Effector memory CD4-positive, alpha-beta T cell (primary cell): ENCODE measurements at regions not wholly inside any gene's neighbourhood (a gene's known extent, or its start where the extent isn't known, plus 50 kb on each side); places are given as distances from the start of the nearest gene placed in this dataset.
"Not testable (repeated sequence)": the region's sequence is repeated elsewhere in the genome, so short reads cannot be mapped to it uniquely, and the experiment has no call there.

ENCODE experiments used
- DNase-seq, 3 donors: peaks; one replicate each; pipeline ENCODE4 v3.0.0-alpha.2; 2020
- H3K27ac ChIP-seq: 2 replicates; pipeline ENCODE4 v1.7.0; 2013; ENCODE audit warnings: mild to moderate bottlenecking, low read length, moderate library complexity; ENCODE audit not compliant: insufficient read depth, poor library complexity, severe bottlenecking
- H3K27me3 ChIP-seq: replicated peaks from 2 replicates; pipeline ENCODE4 v1.7.0; 2013; ENCODE audit warnings: mild to moderate bottlenecking, low read length; ENCODE audit not compliant: insufficient read depth, control insufficient read depth, poor library complexity, severe bottlenecking
- H3K36me3 ChIP-seq: 2 replicates; pipeline ENCODE4 v1.7.0; 2013; ENCODE audit warnings: mild to moderate bottlenecking, low read length, moderate library complexity; ENCODE audit not compliant: control insufficient read depth, insufficient read depth
- H3K4me1 ChIP-seq: 2 replicates; pipeline ENCODE4 v1.7.0; 2013; ENCODE audit warnings: low read length, mild to moderate bottlenecking; ENCODE audit not compliant: control insufficient read depth, insufficient read depth, poor library complexity, severe bottlenecking
- H3K4me3 ChIP-seq: 2 replicates; pipeline ENCODE4 v1.7.0; 2013; ENCODE audit warnings: low read length, low read depth, mild to moderate bottlenecking; ENCODE audit not compliant: insufficient read depth, poor library complexity, severe bottlenecking
- H3K9me3 ChIP-seq: 2 replicates; pipeline ENCODE4 v1.7.0; 2013; ENCODE audit warnings: mild to moderate bottlenecking, low read length, moderate library complexity; ENCODE audit not compliant: control insufficient read depth

DNA sequence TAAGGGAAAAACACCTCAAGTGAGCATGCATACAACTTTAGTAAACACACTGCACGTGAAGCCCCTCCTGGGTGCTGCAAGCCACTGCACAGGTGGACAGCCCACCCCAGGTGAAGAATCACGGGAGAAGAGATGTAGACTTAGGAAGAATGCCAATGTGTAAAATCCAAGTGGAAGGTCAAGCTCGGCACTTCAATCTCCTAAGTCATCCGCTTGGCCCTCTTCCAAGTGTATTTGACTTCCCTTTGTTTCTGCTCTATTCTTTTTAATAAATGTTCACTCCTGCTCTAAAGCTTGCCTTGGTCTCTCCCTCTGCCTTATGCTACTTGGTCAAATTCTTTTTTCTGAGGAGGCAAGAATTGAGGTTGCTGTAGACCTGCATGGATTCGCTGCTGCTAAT lies 316.6 kb downstream of the EDEM1 start:
- no peaks in the 10 kb centered on the region for H3K27me3 ChIP-seq
- DNase-seq, result no peak

DNA sequence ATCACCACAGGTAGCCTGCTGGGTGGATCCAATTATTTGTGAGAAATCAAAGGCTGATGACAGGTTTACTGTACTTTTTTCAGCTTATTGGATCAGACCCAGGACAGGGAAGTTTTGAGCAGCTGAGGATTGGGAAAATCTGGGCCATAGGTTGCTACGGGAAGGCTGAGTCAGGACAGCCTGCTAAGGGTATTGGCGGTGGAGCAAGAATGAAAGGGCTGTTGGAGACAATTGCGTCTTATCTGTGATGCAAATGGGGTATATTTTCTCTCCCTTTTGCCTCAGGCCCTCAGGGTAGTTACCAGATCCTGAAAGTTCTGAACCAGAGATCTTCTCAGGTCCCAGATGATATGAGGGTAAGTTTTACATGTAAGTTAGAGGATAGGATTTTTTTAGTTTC lies 317.7 kb downstream of the EDEM1 start:
- DNase-seq, result no peak
- H3K36me3 ChIP-seq, result no peaks in the 10 kb centered on the region
- no peaks in the 10 kb centered on the region for H3K4me1 ChIP-seq
- H3K27ac ChIP-seq, result no peak overlapping the region
- H3K27me3 ChIP-seq, result no peaks in the 10 kb centered on the region
- H3K9me3 ChIP-seq, result no peaks in the 10 kb centered on the region
- H3K4me3 ChIP-seq, result no peak overlapping the region

More for the DNA sequence above, 316.6 kb downstream of the EDEM1 start:
- Histone ChIP-seq H3K4me3 (no peak overlapping the region), H3K27ac (no peak overlapping the region), H3K36me3 (no peaks in the 10 kb centered on the region), H3K4me1 (no peaks in the 10 kb centered on the region), H3K9me3 (no peaks in the 10 kb centered on the region)

DNA sequence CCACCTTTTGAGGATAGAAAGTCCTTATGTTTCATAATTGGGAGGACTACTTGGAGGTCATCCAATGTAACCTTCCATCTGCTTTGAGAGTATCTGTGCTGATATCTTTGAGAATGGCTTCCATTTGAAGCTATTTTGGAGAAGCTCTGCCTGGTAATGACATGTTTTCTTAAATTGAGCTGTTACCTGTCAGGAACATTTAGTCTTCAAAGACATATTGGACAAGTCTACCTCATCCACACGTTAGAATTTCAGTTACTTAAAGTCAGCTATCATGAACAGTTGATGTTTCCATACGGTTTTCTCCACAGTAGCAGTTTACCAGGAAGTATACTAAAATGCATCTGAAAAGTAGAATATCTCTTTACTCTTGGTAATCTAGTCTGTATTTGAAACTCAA lies 318.5 kb downstream of the EDEM1 start:
- H3K27me3 ChIP-seq, result no peaks in the 10 kb centered on the region
- H3K27ac ChIP-seq, result no peak overlapping the region
- DNase-seq, result no peak
- H3K36me3 ChIP-seq, result no peaks in the 10 kb centered on the region
- no peaks in the 10 kb centered on the region for H3K9me3 ChIP-seq
- H3K4me3 ChIP-seq, result no peak overlapping the region
- no peaks in the 10 kb centered on the region for H3K4me1 ChIP-seq

DNA sequence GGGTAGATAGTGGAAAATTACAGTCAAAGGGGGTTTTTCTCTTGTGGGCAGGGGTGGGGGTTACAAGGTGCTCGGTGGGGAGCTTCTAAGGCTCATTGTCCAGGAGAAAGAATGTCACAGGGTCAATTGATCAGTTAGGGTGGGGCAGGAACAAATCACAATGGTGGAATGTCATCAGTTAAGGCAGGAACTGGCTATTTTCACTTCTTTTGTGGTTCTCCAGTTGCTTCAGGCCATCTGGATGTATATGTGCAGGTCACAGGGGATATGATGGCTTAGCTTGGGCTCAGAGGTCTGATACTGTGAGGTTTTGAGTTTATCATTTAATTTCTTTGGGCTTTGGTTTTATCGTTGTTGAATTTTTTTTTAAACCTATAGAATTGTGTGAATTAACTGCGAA lies 321.4 kb downstream of the EDEM1 start:
- not testable (repeated sequence) for H3K4me3 ChIP-seq, H3K27ac ChIP-seq, H3K36me3 ChIP-seq, H3K27me3 ChIP-seq, DNase-seq, H3K4me1 ChIP-seq, H3K9me3 ChIP-seq

GRCh38 chr3:5510300-5510699 lies 322.8 kb downstream of the EDEM1 start:
- Histone ChIP-seq H3K4me3 (no peak overlapping the region), H3K9me3 (no peaks in the 10 kb centered on the region), H3K27ac (no peak overlapping the region), H3K27me3 (no peaks in the 10 kb centered on the region), H3K4me1 (no peaks in the 10 kb centered on the region), H3K36me3 (no peaks in the 10 kb centered on the region)
- no peak for DNase-seq

DNA sequence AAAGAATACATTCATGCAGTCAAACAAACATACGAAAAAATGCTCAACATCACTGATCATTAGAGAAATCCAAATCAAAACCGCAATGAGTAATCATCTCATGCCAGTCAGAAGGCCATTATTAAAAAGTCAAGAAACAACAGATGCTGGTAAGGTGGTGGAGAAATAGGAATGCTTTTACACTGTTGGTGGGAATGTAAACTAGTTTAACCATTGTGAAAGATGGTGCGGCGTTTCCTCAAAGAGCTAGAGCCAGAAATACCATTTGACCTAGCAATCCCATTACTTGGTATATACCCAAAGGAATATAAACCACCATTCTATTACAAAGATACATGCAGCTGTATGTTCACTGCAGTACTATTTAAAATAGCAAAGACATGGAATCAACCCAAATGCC lies 330.4 kb downstream of the EDEM1 start:
- Histone ChIP-seq H3K27ac (no peak overlapping the region), H3K9me3 (no peaks in the 10 kb centered on the region), H3K27me3 (no peaks in the 10 kb centered on the region), H3K4me3 (no peak overlapping the region), H3K36me3 (no peaks in the 10 kb centered on the region), H3K4me1 (no peaks in the 10 kb centered on the region)
- DNase-seq, result no peak

GRCh38 chr3:5520237-5520636 lies 332.7 kb downstream of the EDEM1 start:
- no peak overlapping the region for H3K4me3 ChIP-seq
- H3K36me3 ChIP-seq, result no peaks in the 10 kb centered on the region
- H3K4me1 ChIP-seq, result no peaks in the 10 kb centered on the region
- H3K9me3 ChIP-seq, result no peaks in the 10 kb centered on the region
- no peak for DNase-seq
- no peak overlapping the region for H3K27ac ChIP-seq
- H3K27me3 ChIP-seq, result no peaks in the 10 kb centered on the region

GRCh38 chr3:5523125-5523524 lies 335.6 kb downstream of the EDEM1 start:
- Histone ChIP-seq H3K4me1 (no peaks in the 10 kb centered on the region), H3K4me3 (no peak overlapping the region), H3K27ac (no peak overlapping the region), H3K27me3 (no peaks in the 10 kb centered on the region), H3K36me3 (no peaks in the 10 kb centered on the region), H3K9me3 (no peaks in the 10 kb centered on the region)
- DNase-seq, result no peak

DNA sequence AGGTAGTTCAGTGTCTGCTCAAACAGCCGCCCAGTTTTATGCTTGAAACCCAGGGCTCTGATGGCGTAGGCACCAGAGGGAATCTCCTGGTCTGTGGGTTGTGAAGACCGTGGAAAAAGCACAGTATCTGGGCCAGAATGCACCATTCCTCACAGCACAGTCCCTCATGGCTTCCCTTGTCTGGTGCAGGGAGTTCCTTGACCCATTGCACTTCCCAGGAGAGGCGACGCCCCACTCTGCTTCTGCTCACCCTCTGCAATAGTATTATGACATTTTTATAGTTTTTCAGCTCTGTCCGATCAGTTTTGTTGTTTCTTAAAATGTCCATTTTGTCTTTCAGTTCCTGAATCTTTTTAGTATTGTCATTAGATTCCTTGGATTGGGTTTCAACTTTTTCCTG lies 343.5 kb downstream of the EDEM1 start:
- no peaks in the 10 kb centered on the region for H3K36me3 ChIP-seq
- no peak overlapping the region for H3K27ac ChIP-seq
- H3K4me3 ChIP-seq, result no peak overlapping the region
- H3K4me1 ChIP-seq, result no peaks in the 10 kb centered on the region
- no peak for DNase-seq
- no peaks in the 10 kb centered on the region for H3K27me3 ChIP-seq
- H3K9me3 ChIP-seq, result no peaks in the 10 kb centered on the region

DNA sequence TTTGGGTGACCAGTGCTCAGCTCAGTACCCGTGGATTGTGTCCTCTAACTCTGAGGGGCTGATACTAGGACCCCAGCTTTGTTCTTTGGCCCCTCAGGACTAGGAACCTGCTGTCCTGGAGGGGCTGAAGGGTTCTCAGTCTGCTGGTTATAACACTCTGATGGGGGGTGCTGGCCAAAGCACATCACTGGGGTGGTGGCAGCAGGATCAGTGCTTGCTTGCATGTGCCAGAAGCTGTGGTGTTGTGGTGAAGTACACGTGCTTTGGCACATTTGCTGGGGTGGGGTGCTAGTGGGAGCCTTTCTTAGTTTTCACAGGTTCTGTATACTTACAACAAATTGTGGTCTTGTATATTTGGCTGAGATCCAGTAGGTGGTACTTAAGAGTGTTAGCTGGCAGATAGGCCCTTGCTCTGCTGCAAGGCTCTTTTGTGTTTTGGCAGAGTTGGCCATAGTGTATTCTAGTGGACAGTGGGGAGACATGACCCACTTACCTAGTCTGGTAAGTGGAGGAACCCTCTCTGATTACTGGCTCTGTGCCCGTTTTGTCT lies 344.3 kb downstream of the EDEM1 start:
- DNase-seq, result no peak
- Histone ChIP-seq H3K4me1 (no peaks in the 10 kb centered on the region), H3K27ac (no peak overlapping the region), H3K27me3 (no peaks in the 10 kb centered on the region), H3K9me3 (no peaks in the 10 kb centered on the region), H3K36me3 (no peaks in the 10 kb centered on the region), H3K4me3 (no peak overlapping the region)

GRCh38 chr3:5540532-5540931 lies 353.0 kb downstream of the EDEM1 start:
- H3K36me3 ChIP-seq, result no peaks in the 10 kb centered on the region
- no peaks in the 10 kb centered on the region for H3K9me3 ChIP-seq
- H3K27me3 ChIP-seq, result no peaks in the 10 kb centered on the region
- no peak overlapping the region for H3K4me3 ChIP-seq
- no peaks in the 10 kb centered on the region for H3K4me1 ChIP-seq
- DNase-seq, result no peak
- H3K27ac ChIP-seq, result no peak overlapping the region
